Endothelial cell of umbilical vein (primary cell): ENCODE measurements at regions not wholly inside any gene's neighbourhood (a gene's known extent, or its start where the extent isn't known, plus 50 kb on each side); places are given as distances from the start of the nearest gene placed in this dataset.

ENCODE experiments used
- BruUV-seq: library from RNA; stranded (reverse); fragments of 400-500 nt; replicated peaks from 2 replicates; lab custom pipeline; 2021; lab: Mats Ljungman, UMichigan
- CTCF ChIA-PET: fragments of 300-600, 350-600 bp; sonication (Branson Sonifier 250); formaldehyde crosslinking; loops from one replicate; lab custom pipeline; 2021; ENCODE audit warnings: antibody characterized with exemption, inconsistent platforms; lab: Charles Lee
- POLR2A ChIA-PET: fragments of 300-600, 350-600 bp; sonication (Branson Sonifier 250); formaldehyde crosslinking; loops from one replicate; lab custom pipeline; 2021; ENCODE audit warnings: antibody characterized with exemption, inconsistent platforms; lab: Charles Lee
- DNase-seq: peaks from one replicate; pipeline ENCODE4 v3.0.0-alpha.2; 2011; ENCODE audit warnings: low read depth, low spot score
- FAIRE-seq: peaks from 2 replicates; lab custom pipeline; 2011; peaks lifted over from hg19 to GRCh38; lab: Jason Lieb, UNC
- H2AFZ ChIP-seq: 2 replicates; pipeline ENCODE4 v1.6.0; 2012; ENCODE audit warnings: low read depth, low read length, control low read depth, inconsistent platforms
- H3K27ac ChIP-seq: 2 replicates; pipeline ENCODE4 v1.5.1; 2011; ENCODE audit warnings: low read depth, mild to moderate bottlenecking, control low read depth, low read length, moderate library complexity; ENCODE audit not compliant: insufficient read depth
- H3K27me3 ChIP-seq, 2 experiments: 2 replicates each; pipeline versions ENCODE4 v1.6.0 to v1.6.1; 2011; ENCODE audit warnings: low read length in 2 of 2, mixed read lengths in 1 of 2; ENCODE audit not compliant: control insufficient read depth in 2 of 2, insufficient read depth in 2 of 2
- H3K36me3 ChIP-seq, 2 experiments: 2 replicates in 1 of 2; 3 replicates in 1 of 2; pipeline ENCODE4 v1.5.1; 2011; ENCODE audit warnings: low read length in 2 of 2, mild to moderate bottlenecking in 1 of 2, moderate library complexity in 1 of 2; ENCODE audit not compliant: control insufficient read depth in 2 of 2, insufficient read depth in 2 of 2; ENCODE audit errors: extremely low read depth in 1 of 2
- H3K4me1 ChIP-seq: 3 replicates; pipeline ENCODE4 v1.5.1; 2011; ENCODE audit warnings: mild to moderate bottlenecking, low read length; ENCODE audit not compliant: control insufficient read depth, insufficient read depth; ENCODE audit errors: extremely low read depth
- H3K4me2 ChIP-seq: 2 replicates; pipeline ENCODE4 v1.6.1; 2011; ENCODE audit warnings: low read length, control low read depth, mixed read lengths; ENCODE audit not compliant: insufficient read depth
- H3K4me3 ChIP-seq, 3 experiments: fragments of 200-600 bp in 1 of 3; sonication (generic), shearing (Covaris generic) in 1 of 3; replicated peaks in 1 of 3; 2 replicates each; pipeline ENCODE4 v1.5.1; 2011 to 2016; ENCODE audit warnings: control low read depth in 3 of 3, low read length in 3 of 3, mild to moderate bottlenecking in 2 of 3, inconsistent platforms in 1 of 3, low read depth in 1 of 3, moderate library complexity in 1 of 3; ENCODE audit not compliant: insufficient read depth in 1 of 3
- H3K79me2 ChIP-seq: 2 replicates; pipeline ENCODE4 v1.6.0; 2012; ENCODE audit warnings: low read length, inconsistent platforms; ENCODE audit not compliant: control insufficient read depth, insufficient read depth
- H3K9ac ChIP-seq: replicated peaks from 2 replicates; pipeline ENCODE3; 2011; ENCODE audit warnings: low read length, control low read depth; ENCODE audit not compliant: insufficient read depth; ENCODE audit errors: extremely low read depth
- H3K9me1 ChIP-seq: replicated peaks from 3 replicates; pipeline ENCODE4 v1.6.0; 2011; ENCODE audit warnings: mild to moderate bottlenecking, low read length; ENCODE audit not compliant: control insufficient read depth, insufficient read depth; ENCODE audit errors: extremely low read depth
- H3K9me3 ChIP-seq: replicated peaks from 2 replicates; pipeline ENCODE4 v1.5.1; 2012; ENCODE audit warnings: low read length, inconsistent platforms; ENCODE audit not compliant: control insufficient read depth, insufficient read depth
- H4K20me1 ChIP-seq: replicated peaks from 2 replicates; pipeline ENCODE3; 2011; ENCODE audit warnings: mild to moderate bottlenecking, low read length; ENCODE audit not compliant: control insufficient read depth, insufficient read depth; ENCODE audit errors: extremely low read depth
- EZH2 ChIP-seq: IDR thresholded peaks from 2 replicates; pipeline ENCODE4 v1.6.1; 2012; ENCODE audit warnings: borderline replicate concordance, low read depth, mild to moderate bottlenecking, moderate library complexity, low read length, inconsistent platforms; ENCODE audit not compliant: severe bottlenecking
- FOS ChIP-seq: IDR thresholded peaks from 2 replicates; pipeline ENCODE4 v1.6.1; 2011; ENCODE audit warnings: mild to moderate bottlenecking, low read length, moderate library complexity, borderline replicate concordance; ENCODE audit not compliant: insufficient read depth
- GATA2 ChIP-seq: IDR thresholded peaks from 2 replicates; pipeline ENCODE4 v1.7.0; 2011; ENCODE audit warnings: low read depth, mild to moderate bottlenecking, moderate library complexity, mixed read lengths, low read length; ENCODE audit not compliant: insufficient read length, insufficient read depth
- JUN ChIP-seq: IDR thresholded peaks from 2 replicates; pipeline ENCODE4 v1.6.1; 2011; ENCODE audit warnings: borderline replicate concordance, low read depth; ENCODE audit not compliant: insufficient read length, insufficient read depth
- MYC ChIP-seq: IDR thresholded peaks from one replicate; pipeline ENCODE4 v1.6.1; 2011; ENCODE audit warnings: mild to moderate bottlenecking, low read depth, low read length
- POLR2A ChIP-seq: IDR thresholded peaks from 2 replicates; pipeline ENCODE4 v1.6.1; 2012; ENCODE audit warnings: low read depth, mild to moderate bottlenecking, control low read depth, low read length
- POLR2AphosphoS5 ChIP-seq: IDR thresholded peaks from 2 replicates; pipeline ENCODE4 v1.6.1; 2012; ENCODE audit warnings: low read depth, mild to moderate bottlenecking, control low read depth, low read length, moderate library complexity; ENCODE audit not compliant: insufficient read depth
- dilution Hi-C: fragments of 300-500 bp; cut with MboI; formaldehyde crosslinking; loops from one replicate; pipeline ENCODE4 v1.15.0; 2019; ENCODE audit warnings: low sequenced_read_pairs; ENCODE audit not compliant: extremely low pct_ligation_motif_present
- intact Hi-C: fragments of 100-400 bp; cut with micrococcal nuclease; formaldehyde crosslinking; loops from one replicate; pipeline ENCODE4 v1.10.0; 2022
- TF ChIP-seq, protein P1 (sequence below), 2 donors: IDR thresholded peaks; 1 replicate in 1 of 2; 2 replicates in 1 of 2; pipeline ENCODE4 v1.5.1; 2011; ENCODE audit warnings: low read length in 2 of 2, mild to moderate bottlenecking in 2 of 2, moderate library complexity in 2 of 2, control low read depth in 1 of 2, inconsistent platforms in 1 of 2, low read depth in 1 of 2; ENCODE audit not compliant: insufficient read depth in 1 of 2; ENCODE audit errors: extremely low read depth in 1 of 2

DNA sequence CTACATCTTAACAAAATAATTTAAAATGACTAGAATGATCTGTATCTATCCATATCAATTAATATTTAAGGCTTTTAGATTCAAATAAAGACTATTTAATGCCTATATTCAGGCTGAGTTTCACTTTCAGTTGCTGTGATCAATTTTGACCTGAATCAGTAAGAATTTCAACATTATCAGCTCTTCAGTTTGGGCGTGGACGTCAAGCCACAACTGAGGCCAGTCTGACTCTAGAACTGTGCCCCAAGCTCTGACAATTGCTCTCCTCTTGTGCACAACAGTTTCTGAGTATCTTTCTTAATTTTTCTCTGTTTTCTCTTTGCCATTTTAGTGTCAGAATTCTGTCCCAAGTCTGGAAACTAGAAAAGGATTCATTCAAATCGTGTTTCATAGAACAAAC lies 1095.5 kb downstream of the PLA2G4A start:
- H3K27me3 ChIP-seq, result no peaks in the 10 kb centered on the region
- no peaks in the 10 kb centered on the region for H3K36me3 ChIP-seq
- no peaks in the 10 kb centered on the region for H3K79me2 ChIP-seq
- no peaks in the 10 kb centered on the region for H3K9me3 ChIP-seq
- no TSS peak for BruUV-seq
- no peaks in the 10 kb centered on the region for H4K20me1 ChIP-seq
- no peak overlapping the region for H3K4me3 ChIP-seq
- H2AFZ ChIP-seq, result no peak overlapping the region
- POLR2A ChIA-PET, result no interaction called here
- H3K4me1 ChIP-seq, result peaks cover 6% of the 10 kb centered on the region
- dilution Hi-C loops, result no loop called here
- no peak overlapping the region for H3K4me2 ChIP-seq
- DNase-seq (no peak), FAIRE-seq (no peak)
- no peak overlapping the region for H3K9ac ChIP-seq
- CTCF ChIA-PET, result no interaction called here
- no peak overlapping the region for H3K27ac ChIP-seq
- intact Hi-C loops, result loop anchor here (10.0 kb wide), 1 partner anchor 869 kb away; no protein-coding TSS in a partner anchor
- H3K9me1 ChIP-seq, result no peaks in the 10 kb centered on the region
- TF ChIP-seq EZH2, result no peak
- TF ChIP-seq FOS, result no peak
- no peak for TF ChIP-seq JUN
- TF ChIP-seq GATA2, result no peak
- no peak for TF ChIP-seq MYC

DNA sequence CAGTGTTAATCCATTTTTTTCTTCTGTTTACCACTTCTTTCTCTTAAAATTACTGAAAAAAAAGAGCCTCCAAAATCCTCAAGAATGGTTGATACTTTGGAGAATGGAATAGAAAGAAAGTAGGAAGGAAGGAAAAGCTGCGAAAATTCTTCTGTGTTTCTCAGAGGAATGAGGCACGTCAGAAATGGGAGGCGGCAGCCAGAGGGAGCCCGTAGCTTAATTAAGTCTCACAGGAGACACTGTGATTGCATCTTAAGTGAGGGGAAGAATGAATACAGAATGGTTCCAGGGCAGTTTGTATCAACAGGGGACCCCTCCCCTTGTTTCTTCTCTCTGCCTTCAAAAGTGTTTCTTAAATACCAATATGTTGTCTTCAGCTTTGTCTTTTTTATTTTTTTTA lies 1099.5 kb downstream of the PLA2G4A start:
- intact Hi-C loops (loop anchor here (1.0 to 10.0 kb wide), 12 partner anchors 115 to 1501 kb away; no protein-coding TSS in a partner anchor), dilution Hi-C loops (no loop called here)
- no peaks in the 10 kb centered on the region for H3K9me1 ChIP-seq
- peak; percentile 78 for DNase-seq
- H2AFZ ChIP-seq, result peak overlapping the region; percentile 62
- H3K36me3 ChIP-seq, result no peaks in the 10 kb centered on the region
- H3K79me2 ChIP-seq, result no peaks in the 10 kb centered on the region
- no peak overlapping the region for H3K4me3 ChIP-seq
- H3K27me3 ChIP-seq, result no peaks in the 10 kb centered on the region
- FAIRE-seq, result peak; percentile 57
- TF ChIP-seq, protein P1, sequence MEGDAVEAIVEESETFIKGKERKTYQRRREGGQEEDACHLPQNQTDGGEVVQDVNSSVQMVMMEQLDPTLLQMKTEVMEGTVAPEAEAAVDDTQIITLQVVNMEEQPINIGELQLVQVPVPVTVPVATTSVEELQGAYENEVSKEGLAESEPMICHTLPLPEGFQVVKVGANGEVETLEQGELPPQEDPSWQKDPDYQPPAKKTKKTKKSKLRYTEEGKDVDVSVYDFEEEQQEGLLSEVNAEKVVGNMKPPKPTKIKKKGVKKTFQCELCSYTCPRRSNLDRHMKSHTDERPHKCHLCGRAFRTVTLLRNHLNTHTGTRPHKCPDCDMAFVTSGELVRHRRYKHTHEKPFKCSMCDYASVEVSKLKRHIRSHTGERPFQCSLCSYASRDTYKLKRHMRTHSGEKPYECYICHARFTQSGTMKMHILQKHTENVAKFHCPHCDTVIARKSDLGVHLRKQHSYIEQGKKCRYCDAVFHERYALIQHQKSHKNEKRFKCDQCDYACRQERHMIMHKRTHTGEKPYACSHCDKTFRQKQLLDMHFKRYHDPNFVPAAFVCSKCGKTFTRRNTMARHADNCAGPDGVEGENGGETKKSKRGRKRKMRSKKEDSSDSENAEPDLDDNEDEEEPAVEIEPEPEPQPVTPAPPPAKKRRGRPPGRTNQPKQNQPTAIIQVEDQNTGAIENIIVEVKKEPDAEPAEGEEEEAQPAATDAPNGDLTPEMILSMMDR (IDR thresholded peaks at IDR 0.05; ENCODE audit: extremely low read depth in 1 of 2, insufficient read depth in 1 of 2, low read depth in 1 of 2, low read length in 2 of 2), result peak; percentile 52 to 58
- no peak for TF ChIP-seq JUN
- TF ChIP-seq MYC, result no peak
- TF ChIP-seq GATA2, result peak; percentile 21
- TF ChIP-seq POLR2AphosphoS5, result no peak
- no peak for TF ChIP-seq FOS
- no peak for TF ChIP-seq POLR2A
- H3K9me3 ChIP-seq, result no peaks in the 10 kb centered on the region
- POLR2A ChIA-PET, result no interaction called here
- no peak overlapping the region for H3K27ac ChIP-seq
- no peaks in the 10 kb centered on the region for H4K20me1 ChIP-seq
- H3K4me2 ChIP-seq, result no peak overlapping the region
- peaks cover 6% of the 10 kb centered on the region for H3K4me1 ChIP-seq
- no peak overlapping the region for H3K9ac ChIP-seq
- CTCF ChIA-PET, result interaction anchor here (0.7 to 3.1 kb wide), 52 partner anchors 9 to 1514 kb away, joined by 3 to 39 read pairs (median 3); no protein-coding TSS in a partner anchor
- no TSS peak for BruUV-seq
